Adrenal gland (tissue), 5 donors: ENCODE measurements at regions not wholly inside any gene's neighbourhood (a gene's known extent, or its start where the extent isn't known, plus 50 kb on each side); places are given as distances from the start of the nearest gene placed in this dataset.

Source experiments
- CTCF ChIP-seq, 6 experiments: fragments of 450-650 bp in 4 of 6; fragments of 200-600 bp in 2 of 6; sonication (generic) in 1 of 6; IDR thresholded peaks; 1 replicate in 5 of 6; 2 replicates in 1 of 6; pipeline versions ENCODE4 v1.5.1 to v1.8.0; 2016 to 2021; ENCODE audit warnings: antibody characterized with exemption in 6 of 6, mild to moderate bottlenecking in 2 of 6, moderate library complexity in 1 of 6
- POLR2A ChIP-seq, 2 donors: fragments of 450-650 bp; IDR thresholded peaks; one replicate each; pipeline ENCODE4 v1.6.1; 2017; ENCODE audit warnings: antibody characterized with exemption in 2 of 2, mild to moderate bottlenecking in 2 of 2, moderate library complexity in 1 of 2
- donor health status: DM: no; HTN: no; CAD: no.

GRCh38 chr3:40627095-40627494 is 102.3 kb downstream of the ZNF621 start:
- TF ChIP-seq CTCF (IDR thresholded peaks at IDR 0.05), result no peak
- no peak for TF ChIP-seq POLR2A (IDR thresholded peaks at IDR 0.05)
